ENCODE measurements at regions not wholly inside any gene's neighbourhood (a gene's known extent, or its start where the extent isn't known, plus 50 kb on each side); places are given as distances from the start of the nearest gene placed in this dataset.

GRCh38 chr5:91643797-91644196 is 260.7 kb upstream of the ARRDC3 start:
- no peak for TF ChIP-seq CTCF (IDR thresholded peaks at IDR 0.05 in 4 of 5, conservative IDR thresholded peaks at IDR 0.05 in 1 of 5)
- TF ChIP-seq POLR2A (IDR thresholded peaks at IDR 0.05), result no peak
